Neural crest cell (in vitro differentiated cells): ENCODE measurements at regions not wholly inside any gene's neighbourhood (a gene's known extent, or its start where the extent isn't known, plus 50 kb on each side); places are given as distances from the start of the nearest gene placed in this dataset.
"Not testable (repeated sequence)": the region's sequence is repeated elsewhere in the genome, so short reads cannot be mapped to it uniquely, and the experiment has no call there.

Experiments used
- DNase-seq: peaks from one replicate; pipeline ENCODE4 v3.0.0; 2021; ENCODE audit warnings: low read depth, mixed read lengths, low spot score
- H3K27ac Mint-ChIP-seq: one replicate; pipeline ENCODE4 v1.8.0; 2021; ENCODE audit warnings: mild to moderate bottlenecking, mixed read lengths; ENCODE audit not compliant: unreplicated experiment
- H3K27me3 Mint-ChIP-seq: 2 replicates; pipeline ENCODE4 v1.8.0; 2021; ENCODE audit warnings: low read depth, mild to moderate bottlenecking, mixed read lengths
- H3K36me3 Mint-ChIP-seq: 2 replicates; pipeline ENCODE4 v1.8.0; 2021; ENCODE audit warnings: low read depth, mild to moderate bottlenecking, mixed read lengths
- H3K4me1 Mint-ChIP-seq: 2 replicates; pipeline ENCODE4 v1.8.0; 2021; ENCODE audit warnings: mixed read lengths
- H3K4me3 Mint-ChIP-seq: one replicate; pipeline ENCODE4 v1.8.0; 2021; ENCODE audit warnings: mild to moderate bottlenecking, mixed read lengths
- H3K9me3 Mint-ChIP-seq: 2 replicates; pipeline ENCODE4 v1.8.0; 2021; ENCODE audit warnings: mixed read lengths
- TF ChIP-seq, protein P1 (sequence below): fragments of 200-600 bp; sonication (generic); conservative IDR thresholded peaks from 2 replicates; pipeline ENCODE4 v1.5.0; 2021; ENCODE audit warnings: antibody characterized with exemption, mild to moderate bottlenecking

DNA sequence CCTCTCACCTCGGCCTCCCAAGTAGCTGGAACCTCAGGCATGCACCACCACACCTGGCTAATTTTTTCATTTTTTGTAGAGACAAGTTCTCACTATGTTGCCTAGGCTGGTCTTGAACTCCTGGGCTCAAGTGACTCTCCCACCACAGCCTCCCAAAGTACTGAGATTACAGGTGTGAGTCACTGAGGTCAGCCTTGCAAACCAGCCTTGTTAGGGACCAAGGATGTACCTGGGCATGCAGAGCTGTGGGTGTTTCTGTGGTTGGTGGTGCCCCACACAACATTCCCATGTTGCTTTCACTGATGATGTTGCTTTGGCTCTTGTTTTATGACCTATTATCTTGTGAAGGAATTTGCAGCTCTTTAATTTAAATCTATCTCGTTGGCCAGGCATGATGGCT lies 54.8 kb downstream of the OTUD1 start:
- Mint-ChIP-seq H3K4me3 (no peak overlapping the region), H3K27me3 (peaks cover 24% of the 10 kb centered on the region), H3K4me1 (no peaks in the 10 kb centered on the region), H3K9me3 (peaks cover 2% of the 10 kb centered on the region), H3K27ac (no peak overlapping the region), H3K36me3 (no peaks in the 10 kb centered on the region)
- DNase-seq = no peak
- TF ChIP-seq, protein P1, sequence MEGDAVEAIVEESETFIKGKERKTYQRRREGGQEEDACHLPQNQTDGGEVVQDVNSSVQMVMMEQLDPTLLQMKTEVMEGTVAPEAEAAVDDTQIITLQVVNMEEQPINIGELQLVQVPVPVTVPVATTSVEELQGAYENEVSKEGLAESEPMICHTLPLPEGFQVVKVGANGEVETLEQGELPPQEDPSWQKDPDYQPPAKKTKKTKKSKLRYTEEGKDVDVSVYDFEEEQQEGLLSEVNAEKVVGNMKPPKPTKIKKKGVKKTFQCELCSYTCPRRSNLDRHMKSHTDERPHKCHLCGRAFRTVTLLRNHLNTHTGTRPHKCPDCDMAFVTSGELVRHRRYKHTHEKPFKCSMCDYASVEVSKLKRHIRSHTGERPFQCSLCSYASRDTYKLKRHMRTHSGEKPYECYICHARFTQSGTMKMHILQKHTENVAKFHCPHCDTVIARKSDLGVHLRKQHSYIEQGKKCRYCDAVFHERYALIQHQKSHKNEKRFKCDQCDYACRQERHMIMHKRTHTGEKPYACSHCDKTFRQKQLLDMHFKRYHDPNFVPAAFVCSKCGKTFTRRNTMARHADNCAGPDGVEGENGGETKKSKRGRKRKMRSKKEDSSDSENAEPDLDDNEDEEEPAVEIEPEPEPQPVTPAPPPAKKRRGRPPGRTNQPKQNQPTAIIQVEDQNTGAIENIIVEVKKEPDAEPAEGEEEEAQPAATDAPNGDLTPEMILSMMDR = no peak

DNA sequence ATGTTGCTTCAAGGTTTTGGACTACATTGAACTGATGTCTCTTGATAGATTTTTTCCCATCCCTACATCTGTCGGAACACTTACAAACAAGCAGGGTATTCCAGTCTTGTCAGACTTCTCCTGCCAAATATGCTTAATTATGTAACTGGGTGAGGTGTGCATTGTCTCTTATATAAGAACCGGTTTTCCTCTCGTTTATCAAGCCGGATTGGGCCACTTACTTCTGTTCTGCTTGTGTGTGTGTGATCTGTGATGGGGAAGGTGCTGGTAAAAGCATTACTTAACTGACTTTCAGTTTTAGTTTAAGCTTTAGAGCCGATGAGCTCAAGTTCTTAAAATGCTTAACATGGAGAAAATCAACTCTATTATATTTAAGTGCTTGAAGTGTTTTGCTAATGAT lies 57.9 kb downstream of the OTUD1 start:
- no peak overlapping the region for H3K27ac Mint-ChIP-seq
- no peaks in the 10 kb centered on the region for H3K4me1 Mint-ChIP-seq
- DNase-seq = no peak
- peaks cover 20% of the 10 kb centered on the region for H3K27me3 Mint-ChIP-seq
- H3K36me3 Mint-ChIP-seq = no peaks in the 10 kb centered on the region
- TF ChIP-seq, protein P1 = no peak
- H3K4me3 Mint-ChIP-seq = no peak overlapping the region
- H3K9me3 Mint-ChIP-seq = no peaks in the 10 kb centered on the region

DNA sequence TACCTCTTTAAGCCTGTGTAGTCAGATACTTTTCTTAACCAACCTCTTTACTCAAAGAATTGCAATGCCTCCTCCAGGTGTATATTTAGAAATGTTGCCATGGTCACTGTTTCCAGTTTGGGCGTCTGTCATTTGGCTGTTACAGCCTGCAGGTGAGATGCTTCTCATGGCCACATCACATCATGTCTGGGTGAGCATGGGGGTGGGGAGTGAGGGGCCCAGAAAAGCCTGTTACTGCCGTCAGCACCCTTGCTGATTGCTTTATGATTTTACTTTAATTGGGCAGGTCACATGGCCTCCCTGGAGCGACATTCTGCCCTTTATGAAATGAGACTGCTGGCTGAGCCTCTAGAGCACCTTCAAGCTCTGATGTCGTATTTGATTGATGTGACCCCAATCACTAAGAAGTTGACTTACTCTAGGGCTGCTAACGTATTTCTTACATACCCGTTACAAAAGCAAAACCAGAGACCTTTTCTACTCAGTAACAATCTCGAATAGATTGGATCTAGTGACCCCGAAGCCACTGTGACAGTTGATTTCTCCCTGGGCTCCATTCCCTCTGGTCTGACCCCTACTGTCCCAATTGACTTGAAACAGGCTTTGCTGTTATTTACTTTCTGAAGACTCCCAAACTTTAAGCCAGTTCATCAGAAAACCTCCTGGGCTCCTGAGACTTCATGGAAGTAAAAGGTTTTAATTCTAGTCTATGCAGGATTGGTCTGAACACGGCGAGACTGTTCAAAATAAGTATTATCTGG lies 60.7 kb downstream of the OTUD1 start:
- TF ChIP-seq, protein P1 = no peak

DNA sequence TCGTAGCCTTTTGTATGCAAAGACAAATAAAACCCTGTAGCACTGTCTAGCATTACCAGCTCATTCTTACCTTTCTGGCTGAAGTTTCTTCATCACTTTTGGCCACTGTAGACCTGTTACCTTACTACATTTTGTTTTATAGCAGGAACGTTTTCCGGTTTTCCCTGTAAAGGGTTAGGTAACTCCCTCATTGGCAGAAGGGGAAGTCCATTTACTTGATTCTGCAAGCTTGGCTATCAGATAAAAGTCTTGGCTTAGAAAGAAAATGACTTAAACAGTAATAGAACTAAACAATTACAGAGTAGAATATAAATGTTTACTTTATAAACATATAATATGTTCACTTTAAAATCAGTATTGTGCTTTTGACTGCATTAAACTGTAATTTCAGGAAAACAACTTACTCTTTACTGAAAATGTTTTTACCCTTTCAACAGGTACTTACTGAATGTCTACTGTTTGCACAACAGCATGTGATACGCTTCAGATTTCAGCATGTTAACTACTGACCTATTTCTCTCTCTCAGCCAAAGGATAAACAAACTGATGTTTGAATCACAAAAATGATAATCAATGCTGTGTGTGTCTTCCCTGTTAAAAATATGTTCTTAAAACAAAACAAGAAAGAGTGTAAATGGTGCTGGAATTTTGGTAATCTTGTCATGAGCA lies 67.1 kb downstream of the OTUD1 start:
- Mint-ChIP-seq H3K27ac (no peak overlapping the region), H3K36me3 (no peaks in the 10 kb centered on the region), H3K27me3 (no peaks in the 10 kb centered on the region), H3K4me1 (no peaks in the 10 kb centered on the region), H3K4me3 (no peak overlapping the region), H3K9me3 (peaks cover 2% of the 10 kb centered on the region)
- TF ChIP-seq, protein P1 = no peak
- no peak for DNase-seq

More for the DNA sequence above, 60.7 kb downstream of the OTUD1 start:
- Mint-ChIP-seq H3K27ac (no peak overlapping the region), H3K9me3 (no peaks in the 10 kb centered on the region), H3K27me3 (peaks cover 17% of the 10 kb centered on the region), H3K36me3 (no peaks in the 10 kb centered on the region), H3K4me3 (no peak overlapping the region), H3K4me1 (no peaks in the 10 kb centered on the region)
- no peak for DNase-seq

DNA sequence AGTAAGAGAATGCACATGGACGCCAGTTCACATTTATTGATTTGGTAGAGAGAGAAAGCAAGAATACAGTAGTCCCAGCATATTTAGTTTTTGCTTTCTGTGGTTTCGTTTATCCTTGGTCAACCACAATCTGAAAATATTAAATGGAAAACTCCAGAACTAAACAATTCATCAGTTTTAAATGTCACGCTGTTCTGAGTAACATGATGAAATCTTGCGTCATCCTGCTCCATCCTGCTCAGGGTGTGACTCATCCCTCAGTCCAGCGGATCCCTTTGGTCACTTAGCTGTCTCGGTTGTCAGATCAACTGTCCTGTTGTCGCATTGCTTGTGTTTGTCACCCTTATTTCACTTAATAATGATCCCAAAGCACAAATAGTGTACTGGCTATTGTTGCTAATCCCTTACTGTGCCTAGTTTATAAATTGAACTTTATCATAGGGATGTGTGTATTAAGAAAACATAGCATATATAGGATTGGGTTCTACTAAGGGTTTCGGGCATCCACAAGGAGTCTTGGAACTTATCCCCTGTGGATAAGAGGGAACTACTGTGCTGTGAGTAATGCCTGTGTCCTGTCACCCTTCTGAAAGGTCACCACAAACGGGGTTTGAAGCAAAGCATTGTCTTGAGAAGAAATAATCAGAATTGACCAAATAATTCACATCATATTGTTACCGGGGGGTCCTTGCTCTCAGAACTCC lies 73.6 kb downstream of the OTUD1 start:
- DNase-seq = no peak
- Mint-ChIP-seq H3K36me3 (no peaks in the 10 kb centered on the region), H3K27ac (no peak overlapping the region), H3K9me3 (peaks cover 2% of the 10 kb centered on the region), H3K27me3 (peaks cover 16% of the 10 kb centered on the region), H3K4me1 (no peaks in the 10 kb centered on the region), H3K4me3 (no peak overlapping the region)
- TF ChIP-seq, protein P1 = no peak

DNA sequence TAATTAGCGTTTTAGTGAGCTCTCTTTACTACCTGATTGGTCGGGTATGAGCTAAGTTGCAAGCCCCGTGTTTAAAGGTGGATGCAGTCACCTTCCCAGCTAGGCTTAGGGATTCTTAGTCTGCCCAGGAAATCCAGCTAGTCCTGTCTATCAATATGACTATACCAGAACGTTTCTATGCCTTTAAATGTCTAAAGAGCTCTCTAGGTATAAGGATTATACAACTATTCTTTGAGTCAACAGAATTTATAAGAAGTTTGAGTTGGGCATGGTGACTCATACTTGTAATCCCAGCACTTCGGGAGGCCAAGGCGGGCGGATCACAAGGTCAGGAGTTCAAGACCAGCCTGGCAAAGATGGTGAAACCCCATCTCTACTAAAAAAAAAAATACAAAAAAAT lies 74.7 kb downstream of the OTUD1 start:
- H3K36me3 Mint-ChIP-seq, H3K4me1 Mint-ChIP-seq, H3K27ac Mint-ChIP-seq, H3K4me3 Mint-ChIP-seq, H3K9me3 Mint-ChIP-seq, DNase-seq: not testable (repeated sequence)
- peaks cover 20% of the 10 kb centered on the region for H3K27me3 Mint-ChIP-seq
